LNCaP clone FGC (cell line): ENCODE measurements at regions not wholly inside any gene's neighbourhood (a gene's known extent, or its start where the extent isn't known, plus 50 kb on each side); places are given as distances from the start of the nearest gene placed in this dataset.

Experiments
- DNase-seq: peaks from one replicate; pipeline ENCODE4 v3.0.0-alpha.2; 2011; ENCODE audit warnings: low read depth
- H3K4me3 ChIP-seq: 2 replicates; pipeline ENCODE4 v1.5.1; 2011; ENCODE audit warnings: mild to moderate bottlenecking, low read depth, low read length, control low read depth
- CTCF ChIP-seq: IDR thresholded peaks from 2 replicates; pipeline ENCODE4 v1.5.1; 2012; ENCODE audit warnings: mild to moderate bottlenecking; ENCODE audit not compliant: control insufficient read depth, insufficient read depth; ENCODE audit errors: extremely low read depth

- H3K4me3 ChIP-seq, result no peak overlapping the region
- no peak for TF ChIP-seq CTCF
- no peak for DNase-seq
Measured at GRCh38 chr4:12588582-12588981, 895.6 kb downstream of the RAB28 start.

GRCh38 chr4:12586242-12587006 lies 897.7 kb downstream of the RAB28 start:
- no peak for TF ChIP-seq CTCF
- DNase-seq, result no peak
- H3K4me3 ChIP-seq, result no peak overlapping the region

- TF ChIP-seq CTCF, result no peak
- H3K4me3 ChIP-seq, result no peak overlapping the region
- no peak for DNase-seq
Measured at GRCh38 chr4:12584116-12584875, 899.8 kb downstream of the RAB28 start.

- DNase-seq, result no peak
- no peak overlapping the region for H3K4me3 ChIP-seq
- TF ChIP-seq CTCF, result no peak
Measured at GRCh38 chr4:12583275-12583674, 900.9 kb downstream of the RAB28 start.

- no peak overlapping the region for H3K4me3 ChIP-seq
- DNase-seq, result no peak
- TF ChIP-seq CTCF, result no peak
Measured at GRCh38 chr4:12580787-12581186, 903.4 kb downstream of the RAB28 start.

- no peak for TF ChIP-seq CTCF
- no peak for DNase-seq
- no peak overlapping the region for H3K4me3 ChIP-seq
Measured at GRCh38 chr4:12579172-12579571, 905.0 kb downstream of the RAB28 start.

- no peak overlapping the region for H3K4me3 ChIP-seq
- DNase-seq, result peak; percentile 26
- TF ChIP-seq CTCF, result no peak
Measured at GRCh38 chr4:12576409-12576808, 907.7 kb downstream of the RAB28 start.
